Aorta (tissue), 5 donors: ENCODE measurements at regions not wholly inside any gene's neighbourhood (a gene's known extent, or its start where the extent isn't known, plus 50 kb on each side); places are given as distances from the start of the nearest gene placed in this dataset.

Source experiments
- ATAC-seq: fragments of 200-7000 bp; cut with Tn5 transposase; one replicate; pipeline ENCODE4 v1.9.1; 2022; ENCODE audit warnings: moderate library complexity; ENCODE audit not compliant: low FRiP score
- DNase-seq, 2 donors: peaks; one replicate each; pipeline ENCODE4 v3.0.0-alpha.2; 2020
- H3K27ac ChIP-seq, 2 donors: one replicate each; pipeline ENCODE4 v1.5.1; 2013; ENCODE audit warnings: low read length in 2 of 2, mild to moderate bottlenecking in 2 of 2, moderate library complexity in 2 of 2, control low read depth in 1 of 2, inconsistent platforms in 1 of 2, low read depth in 1 of 2
- H3K27me3 ChIP-seq, 2 donors: one replicate each; pipeline ENCODE4 v1.6.1; 2013; ENCODE audit warnings: control low read depth in 1 of 2, low read length in 1 of 2, mild to moderate bottlenecking in 1 of 2, moderate library complexity in 1 of 2; ENCODE audit not compliant: insufficient read depth in 2 of 2, control insufficient read depth in 1 of 2
- H3K36me3 ChIP-seq, 2 donors: one replicate each; pipeline ENCODE4 v1.6.1; 2013; ENCODE audit warnings: control low read depth in 1 of 2, low read length in 1 of 2, mild to moderate bottlenecking in 1 of 2; ENCODE audit not compliant: insufficient read depth in 2 of 2, control insufficient read depth in 1 of 2
- H3K4me1 ChIP-seq, 2 donors: one replicate each; pipeline ENCODE4 v1.6.1; 2013; ENCODE audit warnings: low read length in 2 of 2, control low read depth in 1 of 2, mild to moderate bottlenecking in 1 of 2, moderate library complexity in 1 of 2; ENCODE audit not compliant: insufficient read depth in 2 of 2, control insufficient read depth in 1 of 2
- H3K4me3 ChIP-seq, 2 donors: one replicate each; pipeline ENCODE4 v1.5.1; 2013; ENCODE audit warnings: low read length in 2 of 2, control low read depth in 1 of 2, mild to moderate bottlenecking in 1 of 2
- H3K9me3 ChIP-seq: one replicate; pipeline ENCODE4 v1.6.1; 2013; ENCODE audit warnings: mild to moderate bottlenecking, low read length; ENCODE audit not compliant: control insufficient read depth
- WGBS, 2 donors: extraction: QIAGEN DNeasy Blood & Tissue Kit; methylation state at CpG; one replicate each; pipeline ENCODE4 v1.1.7; 2013; 5-methylcytosine and 5-hydroxymethylcytosine counted together
- intact Hi-C, 2 donors: fragments of 100-400 bp; cut with DNase I; formaldehyde crosslinking; loops; one replicate each; pipeline versions ENCODE4 v1.14.2 to v1.15.0; 2022
- donor health status: healthy with polysubstance abuse.
- donor health status: Bipolar disorder and iron deficiency.
- donor health status: DM: no; HTN: no; CAD: no.
- donor health status: DM: no; HTN: no; CAD: no.
- donor health status: DM: yes; HTN: yes; CAD: no.

DNA sequence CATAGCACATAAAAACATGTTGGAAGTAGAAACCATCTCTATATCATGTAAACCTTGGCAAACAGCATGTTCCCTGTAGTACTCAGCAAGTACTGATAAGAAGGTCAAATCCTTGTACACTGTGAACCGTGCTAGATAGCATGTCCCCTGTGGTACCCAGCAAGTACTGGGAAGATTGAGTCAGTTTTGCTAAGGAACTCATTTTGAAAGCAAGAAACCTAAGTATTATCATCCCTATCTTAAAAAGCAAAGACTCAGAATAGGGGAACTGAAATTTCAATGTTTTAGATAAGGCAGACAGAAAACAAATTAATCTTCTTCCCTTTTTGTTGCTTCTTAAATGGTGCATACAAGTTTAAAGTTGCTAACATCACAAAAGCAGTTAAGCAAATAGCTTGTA lies 180.2 kb downstream of the RBM46 start:
- Histone ChIP-seq H3K4me3 (no peak overlapping the region), H3K27ac (no peak overlapping the region), H3K27me3 (no peaks in the 10 kb centered on the region), H3K36me3 (no peaks in the 10 kb centered on the region), H3K9me3 (no peaks in the 10 kb centered on the region), H3K4me1 (no peaks in the 10 kb centered on the region)
- intact Hi-C loops = no loop called here
- no peak for ATAC-seq
- no peak for DNase-seq
- 28 to 35% methylated on average over 1 of the region's 1 CpG for WGBS, 2 donors

- ATAC-seq (no peak), DNase-seq (no peak)
- H3K4me1 ChIP-seq = no peaks in the 10 kb centered on the region
- H3K27ac ChIP-seq = no peak overlapping the region
- WGBS, 2 donors = 64 to 66% methylated on average over 6 of the region's 6 CpGs
- H3K4me3 ChIP-seq = no peak overlapping the region
- no peaks in the 10 kb centered on the region for H3K36me3 ChIP-seq
- intact Hi-C loops = no loop called here
- H3K9me3 ChIP-seq = no peaks in the 10 kb centered on the region
- H3K27me3 ChIP-seq = no peaks in the 10 kb centered on the region
Observed at GRCh38 chr4:154973244-154974035, 192.4 kb downstream of the RBM46 start.

GRCh38 chr4:154977228-154977627 lies 196.2 kb downstream of the RBM46 start:
- no peak overlapping the region for H3K4me3 ChIP-seq
- no peaks in the 10 kb centered on the region for H3K27me3 ChIP-seq
- no peak overlapping the region for H3K27ac ChIP-seq
- H3K36me3 ChIP-seq = no peaks in the 10 kb centered on the region
- no peaks in the 10 kb centered on the region for H3K4me1 ChIP-seq
- WGBS, 2 donors = 64 to 65% methylated on average over 6 of the region's 6 CpGs
- DNase-seq = no peak
- ATAC-seq = no peak
- intact Hi-C loops = no loop called here
- H3K9me3 ChIP-seq = no peaks in the 10 kb centered on the region

DNA sequence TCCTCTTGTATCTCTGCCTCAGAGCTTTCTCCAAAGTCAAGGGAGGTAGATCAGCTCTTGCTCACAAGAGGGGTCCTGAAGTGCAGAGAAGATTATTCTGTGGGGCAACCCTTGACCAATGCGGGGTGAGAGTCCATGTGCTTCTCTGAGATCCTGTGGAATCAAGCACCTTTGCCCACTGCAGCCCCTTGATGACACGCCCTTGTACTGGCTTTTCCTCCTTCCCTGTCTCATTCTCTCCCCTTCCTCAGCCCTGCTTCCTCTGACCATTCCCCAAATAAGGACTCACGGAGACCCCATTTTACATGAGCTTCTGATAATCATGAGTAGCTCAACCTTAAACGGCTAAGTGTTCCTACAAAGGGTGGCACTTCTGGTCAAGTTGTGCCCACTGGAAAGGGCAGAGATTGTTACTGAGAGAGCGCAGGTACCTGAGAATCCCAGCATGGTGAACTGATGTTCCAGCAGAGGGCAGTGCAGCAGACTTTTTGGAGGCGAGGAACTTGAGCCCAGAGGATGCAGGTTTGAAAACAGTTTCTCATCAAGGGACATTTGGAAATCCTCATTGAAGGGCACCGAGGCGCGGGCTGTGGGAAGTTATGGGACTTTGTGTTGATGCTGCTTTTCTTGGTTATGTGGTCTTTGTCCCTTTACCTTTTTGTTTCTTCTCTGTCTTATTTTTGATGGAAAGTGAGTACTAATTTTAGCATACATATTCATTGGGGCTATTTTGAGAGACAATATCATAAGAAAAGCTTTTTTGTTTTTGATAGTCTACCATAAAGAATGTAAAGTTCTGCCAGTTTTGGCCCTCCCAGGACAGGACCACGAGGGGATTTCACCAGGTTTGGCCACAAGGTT lies 201.3 kb downstream of the RBM46 start:
- H3K4me1 ChIP-seq = no peaks in the 10 kb centered on the region
- WGBS, 2 donors = 21 to 22% methylated on average over 10 of the region's 10 CpGs
- no peak overlapping the region for H3K4me3 ChIP-seq
- H3K36me3 ChIP-seq = no peaks in the 10 kb centered on the region
- peak; percentile 57 to 78 for DNase-seq
- H3K27me3 ChIP-seq = no peaks in the 10 kb centered on the region
- peak; percentile 81 for ATAC-seq
- no peak overlapping the region for H3K27ac ChIP-seq
- H3K9me3 ChIP-seq = no peaks in the 10 kb centered on the region
- intact Hi-C loops = loop anchor here in 1 of 2 donors (5.0 kb wide), 1 partner anchor 370 kb away; no protein-coding TSS in a partner anchor

- Histone ChIP-seq H3K27ac (no peak overlapping the region), H3K4me1 (no peaks in the 10 kb centered on the region), H3K4me3 (no peak overlapping the region), H3K36me3 (no peaks in the 10 kb centered on the region), H3K9me3 (no peaks in the 10 kb centered on the region), H3K27me3 (no peaks in the 10 kb centered on the region)
- intact Hi-C loops = loop anchor here in 1 of 2 donors (5.0 kb wide), 1 partner anchor 369 kb away; no protein-coding TSS in a partner anchor
- ATAC-seq (no peak), DNase-seq (no peak)
- 84 to 94% methylated on average over 5 of the region's 5 CpGs for WGBS, 2 donors
Observed at GRCh38 chr4:154983714-154984113, 202.6 kb downstream of the RBM46 start.

DNA sequence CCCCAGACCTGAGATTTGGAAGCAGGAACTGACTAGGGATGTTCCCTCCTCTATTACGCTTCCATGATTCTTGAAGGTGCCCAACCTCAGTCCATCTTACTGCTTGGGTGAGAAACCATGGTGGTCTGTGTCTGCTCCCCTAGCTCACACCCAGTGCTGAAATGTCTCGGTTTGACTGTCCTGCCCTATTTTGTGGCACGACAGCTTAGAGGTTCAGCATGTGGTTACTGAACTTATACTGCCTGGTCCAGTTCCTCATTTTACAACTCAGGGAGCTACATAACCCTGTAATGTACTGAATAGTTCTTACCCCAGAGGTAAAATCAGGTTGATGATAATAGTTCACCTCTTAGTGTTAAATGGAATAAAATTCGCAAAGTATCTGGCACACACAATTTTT lies 203.1 kb downstream of the RBM46 start:
- no peaks in the 10 kb centered on the region for H3K36me3 ChIP-seq
- intact Hi-C loops = loop anchor here in 1 of 2 donors (5.0 kb wide), 1 partner anchor 368 kb away; no protein-coding TSS in a partner anchor
- no peak overlapping the region for H3K27ac ChIP-seq
- WGBS, 2 donors = 90 to 92% methylated on average over 4 of the region's 4 CpGs
- no peak overlapping the region for H3K4me3 ChIP-seq
- H3K4me1 ChIP-seq = no peaks in the 10 kb centered on the region
- no peaks in the 10 kb centered on the region for H3K9me3 ChIP-seq
- no peaks in the 10 kb centered on the region for H3K27me3 ChIP-seq
- ATAC-seq (no peak), DNase-seq (no peak)

- no peaks in the 10 kb centered on the region for H3K36me3 ChIP-seq
- H3K9me3 ChIP-seq = no peaks in the 10 kb centered on the region
- no peak for ATAC-seq
- no peak overlapping the region for H3K27ac ChIP-seq
- H3K4me3 ChIP-seq = no peak overlapping the region
- no peaks in the 10 kb centered on the region for H3K4me1 ChIP-seq
- no peak for DNase-seq
- WGBS, 2 donors = 82 to 96% methylated on average over 1 of the region's 1 CpG
- intact Hi-C loops = loop anchor here in 1 of 2 donors (5.0 kb wide), 1 partner anchor 368 kb away; no protein-coding TSS in a partner anchor
- no peaks in the 10 kb centered on the region for H3K27me3 ChIP-seq
Observed at GRCh38 chr4:154984616-154985015, 203.5 kb downstream of the RBM46 start.

DNA sequence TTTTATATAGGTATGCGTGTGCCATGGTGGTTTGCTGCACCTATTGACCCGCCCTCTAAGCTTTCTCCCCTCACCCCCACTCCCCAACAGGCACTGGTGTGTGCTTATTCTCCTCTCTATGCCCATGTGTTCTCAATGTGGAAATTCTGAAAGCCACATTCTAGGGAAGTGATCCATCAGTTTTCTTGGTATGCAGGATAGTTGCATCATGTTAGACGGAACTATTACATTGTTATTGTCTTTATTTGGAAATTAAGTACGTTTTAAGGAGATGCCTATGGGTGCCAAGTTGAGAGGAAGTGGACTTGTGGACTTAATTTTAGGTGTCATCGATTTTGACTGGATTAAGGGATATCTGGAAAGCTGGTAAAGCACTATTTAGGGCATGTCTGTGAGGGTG lies 204.6 kb downstream of the RBM46 start:
- no peak overlapping the region for H3K27ac ChIP-seq
- no peak overlapping the region for H3K4me3 ChIP-seq
- H3K4me1 ChIP-seq = no peaks in the 10 kb centered on the region
- H3K36me3 ChIP-seq = no peaks in the 10 kb centered on the region
- no peaks in the 10 kb centered on the region for H3K27me3 ChIP-seq
- intact Hi-C loops = no loop called here
- 70 to 78% methylated on average over 5 of the region's 5 CpGs for WGBS, 2 donors
- ATAC-seq (no peak), DNase-seq (no peak)
- no peaks in the 10 kb centered on the region for H3K9me3 ChIP-seq
